IPS-18a (cell line): ENCODE measurements at regions not wholly inside any gene's neighbourhood (a gene's known extent, or its start where the extent isn't known, plus 50 kb on each side); places are given as distances from the start of the nearest gene placed in this dataset.
"Not testable (repeated sequence)": the region's sequence is repeated elsewhere in the genome, so short reads cannot be mapped to it uniquely, and the experiment has no call there.

Experiments
- H3K27ac ChIP-seq: one replicate; pipeline ENCODE4 v1.5.1; 2013; ENCODE audit warnings: low read length
- H3K27me3 ChIP-seq: one replicate; pipeline ENCODE4 v1.6.1; 2013; ENCODE audit warnings: mild to moderate bottlenecking, low read length; ENCODE audit not compliant: control insufficient read depth, insufficient read depth
- H3K36me3 ChIP-seq: one replicate; pipeline ENCODE4 v1.6.1; 2013; ENCODE audit warnings: low read depth, low read length; ENCODE audit not compliant: control insufficient read depth
- H3K4me1 ChIP-seq: one replicate; pipeline ENCODE4 v1.6.1; 2013; ENCODE audit warnings: low read depth, low read length; ENCODE audit not compliant: control insufficient read depth
- H3K4me3 ChIP-seq: one replicate; pipeline ENCODE4 v1.5.1; 2013; ENCODE audit warnings: low read length
- H3K9ac ChIP-seq: one replicate; pipeline ENCODE4 v1.6.1; 2013; ENCODE audit warnings: mild to moderate bottlenecking, low read length, moderate library complexity
- H3K9me3 ChIP-seq: one replicate; pipeline ENCODE4 v1.6.1; 2013; ENCODE audit warnings: low read depth, low read length; ENCODE audit not compliant: control insufficient read depth

GRCh38 chr10:3925184-3925583 lies 140.2 kb upstream of the KLF6 start:
- H3K4me1 ChIP-seq, result no peaks in the 10 kb centered on the region
- no peak overlapping the region for H3K27ac ChIP-seq
- H3K27me3 ChIP-seq, result no peaks in the 10 kb centered on the region
- no peaks in the 10 kb centered on the region for H3K36me3 ChIP-seq
- H3K4me3 ChIP-seq, result no peak overlapping the region
- H3K9me3 ChIP-seq, result no peaks in the 10 kb centered on the region
- no peak overlapping the region for H3K9ac ChIP-seq

DNA sequence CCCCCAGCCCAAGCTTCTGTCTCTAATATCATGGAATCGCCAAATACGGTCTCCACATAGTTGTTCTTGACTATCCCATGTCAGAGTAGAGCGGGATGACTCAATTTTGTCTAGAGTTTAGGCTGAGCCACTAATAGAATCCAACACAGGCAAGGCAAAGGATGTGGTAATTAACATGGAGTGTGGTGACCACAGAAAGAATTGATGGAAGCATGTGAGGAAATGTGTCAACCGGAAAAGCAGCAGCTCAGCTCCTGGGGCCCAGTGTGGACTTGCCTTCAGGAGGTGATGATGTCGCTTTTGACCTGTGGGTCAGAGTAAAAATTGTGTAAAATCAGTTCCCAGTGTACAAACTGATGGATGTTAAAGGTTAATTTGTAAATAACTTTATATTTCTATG lies 139.3 kb upstream of the KLF6 start:
- H3K27ac ChIP-seq, result no peak overlapping the region

GRCh38 chr10:3923033-3923432 lies 138.0 kb upstream of the KLF6 start:
- peaks cover 6% of the 10 kb centered on the region for H3K4me1 ChIP-seq
- no peaks in the 10 kb centered on the region for H3K9me3 ChIP-seq
- H3K27me3 ChIP-seq, result no peaks in the 10 kb centered on the region
- H3K4me3 ChIP-seq, result no peak overlapping the region
- H3K36me3 ChIP-seq, result no peaks in the 10 kb centered on the region
- H3K9ac ChIP-seq, result no peak overlapping the region
- no peak overlapping the region for H3K27ac ChIP-seq

More for the DNA sequence above, 139.3 kb upstream of the KLF6 start:
- Histone ChIP-seq H3K9ac (no peak overlapping the region), H3K9me3 (no peaks in the 10 kb centered on the region), H3K27me3 (no peaks in the 10 kb centered on the region), H3K4me3 (no peak overlapping the region), H3K4me1 (peaks cover 6% of the 10 kb centered on the region), H3K36me3 (no peaks in the 10 kb centered on the region)

DNA sequence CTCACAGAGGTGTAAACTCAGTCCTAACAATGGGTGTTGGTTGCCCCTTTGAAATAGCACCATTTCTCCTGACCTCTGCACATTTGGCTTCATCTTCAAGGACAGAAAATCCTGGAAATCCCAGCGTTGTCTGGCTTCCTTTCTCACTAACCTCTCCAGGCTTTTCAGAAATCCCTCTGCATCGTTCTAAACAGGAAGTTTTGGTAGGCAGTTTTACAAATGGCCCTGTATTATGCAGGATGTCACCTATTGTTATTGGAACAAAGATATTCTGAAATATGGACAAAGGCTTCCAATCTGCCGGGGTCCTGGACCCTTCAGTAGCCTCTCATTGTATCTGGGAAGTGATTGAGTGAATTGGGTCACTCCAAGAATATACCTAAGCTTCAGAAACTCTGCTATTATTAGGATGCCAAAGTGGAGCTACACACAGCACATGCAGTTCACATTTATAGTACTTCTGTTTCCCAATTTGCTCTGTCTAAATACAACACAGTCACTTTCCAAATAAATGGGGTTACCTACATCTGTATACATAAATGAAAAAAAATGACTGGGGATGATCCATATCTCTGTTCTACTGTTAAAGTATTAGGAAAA lies 134.8 kb upstream of the KLF6 start:
- Histone ChIP-seq H3K27me3 (no peaks in the 10 kb centered on the region), H3K27ac (no peak overlapping the region), H3K9ac (no peak overlapping the region), H3K4me3 (no peak overlapping the region), H3K4me1 (peaks cover 6% of the 10 kb centered on the region), H3K36me3 (no peaks in the 10 kb centered on the region), H3K9me3 (no peaks in the 10 kb centered on the region)

DNA sequence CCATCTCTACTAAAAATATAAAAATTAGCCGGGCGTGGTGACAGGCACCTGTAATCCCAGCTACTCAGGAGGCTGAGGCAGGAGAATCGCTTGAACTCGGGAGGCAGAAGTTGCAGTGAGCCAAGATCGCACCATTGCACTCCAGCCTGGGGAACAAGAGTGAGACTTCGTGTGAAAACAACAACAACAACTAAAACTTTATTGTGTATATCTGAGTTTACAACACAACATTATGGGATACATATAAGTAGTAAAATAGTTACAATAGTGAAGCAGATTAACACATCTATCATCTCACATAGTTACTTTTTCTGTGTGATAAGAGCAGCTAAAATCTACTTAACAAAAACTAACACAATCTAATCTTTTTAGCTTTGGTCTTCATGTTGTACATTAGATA lies 132.4 kb upstream of the KLF6 start:
- H3K27ac ChIP-seq, H3K4me3 ChIP-seq, H3K4me1 ChIP-seq, H3K36me3 ChIP-seq, H3K9me3 ChIP-seq, H3K9ac ChIP-seq, H3K27me3 ChIP-seq: not testable (repeated sequence)

DNA sequence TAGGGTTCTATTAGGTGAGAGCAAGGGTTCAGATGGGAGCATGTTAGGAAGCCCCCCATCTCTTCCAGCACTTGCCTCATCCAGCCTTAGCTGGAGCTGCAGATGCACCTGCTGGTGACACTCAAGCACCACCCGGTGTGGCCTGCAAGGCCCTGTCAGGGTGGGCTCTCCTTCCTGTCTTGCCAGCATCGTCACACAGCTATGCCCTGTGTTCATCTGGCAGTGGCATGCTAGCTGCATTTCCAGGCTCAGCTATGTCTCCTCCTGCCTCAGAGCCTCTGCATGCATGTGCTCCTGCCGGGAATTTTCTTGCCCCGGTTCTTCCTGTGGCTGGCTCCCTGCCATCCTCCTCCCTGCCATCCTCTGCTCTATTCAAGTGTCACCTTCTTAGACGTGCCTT lies 129.7 kb upstream of the KLF6 start:
- no peaks in the 10 kb centered on the region for H3K9me3 ChIP-seq
- H3K36me3 ChIP-seq, result no peaks in the 10 kb centered on the region
- H3K4me1 ChIP-seq, result peaks cover 4% of the 10 kb centered on the region
- no peak overlapping the region for H3K4me3 ChIP-seq
- no peak overlapping the region for H3K9ac ChIP-seq
- no peak overlapping the region for H3K27ac ChIP-seq
- no peaks in the 10 kb centered on the region for H3K27me3 ChIP-seq

DNA sequence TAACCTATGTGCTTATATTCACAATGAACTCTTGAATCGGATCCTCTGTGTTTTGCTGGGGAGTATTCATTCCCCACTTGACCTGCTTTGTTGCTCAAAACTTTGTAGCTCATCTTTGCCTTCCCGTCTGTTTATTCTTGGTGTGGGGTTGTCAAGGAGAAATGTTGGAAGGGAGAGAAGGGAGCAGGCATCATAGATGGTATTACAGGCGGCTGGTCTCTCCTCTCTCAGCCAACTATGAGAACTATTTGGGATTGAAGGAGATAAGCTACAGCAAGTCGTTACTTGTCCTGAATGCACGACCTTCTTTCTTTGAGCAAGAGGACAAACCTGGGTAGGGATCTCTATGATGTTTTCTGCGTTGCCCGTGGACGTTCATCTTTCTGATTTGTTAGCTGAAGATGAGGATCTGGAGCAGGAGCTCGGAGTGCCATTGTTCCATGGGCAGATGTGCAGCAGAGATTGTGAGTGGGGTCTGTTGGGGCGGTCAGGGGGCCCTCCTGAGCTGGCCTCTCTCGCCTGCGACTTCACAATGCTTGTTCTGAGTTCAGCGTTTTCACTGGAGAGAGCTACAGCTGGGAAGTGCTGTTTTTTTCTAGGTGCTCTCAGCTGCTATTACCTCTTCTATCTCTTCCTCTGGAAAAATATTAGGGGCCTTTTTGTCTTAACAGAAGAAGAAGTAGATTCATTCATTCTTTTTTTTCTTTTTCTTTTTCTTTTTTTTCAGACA lies 126.9 kb upstream of the KLF6 start:
- no peak overlapping the region for H3K27ac ChIP-seq
- H3K9ac ChIP-seq, result no peak overlapping the region
- H3K36me3 ChIP-seq, result no peaks in the 10 kb centered on the region
- no peaks in the 10 kb centered on the region for H3K9me3 ChIP-seq
- no peaks in the 10 kb centered on the region for H3K4me1 ChIP-seq
- H3K4me3 ChIP-seq, result no peak overlapping the region
- no peaks in the 10 kb centered on the region for H3K27me3 ChIP-seq

DNA sequence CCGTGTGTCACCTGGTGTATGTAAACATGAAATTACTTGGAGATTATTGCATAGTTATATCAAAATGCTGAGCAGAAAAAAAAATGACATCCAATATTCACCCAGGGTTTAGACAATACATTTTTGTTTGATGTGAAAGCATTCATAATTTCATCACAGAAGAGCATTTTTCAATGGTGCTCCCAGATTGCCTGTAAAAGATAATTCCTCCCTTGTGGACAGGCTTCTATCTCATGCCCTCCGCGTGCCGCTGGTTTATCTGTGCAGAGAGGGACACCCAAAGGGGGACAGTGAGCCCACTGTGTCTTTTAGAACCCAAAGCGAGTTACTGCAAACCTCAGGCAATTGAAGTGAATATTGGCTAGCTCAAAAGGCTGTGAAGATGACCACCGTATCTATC lies 126.2 kb upstream of the KLF6 start:
- Histone ChIP-seq H3K9ac (no peak overlapping the region), H3K27me3 (no peaks in the 10 kb centered on the region), H3K36me3 (no peaks in the 10 kb centered on the region), H3K4me1 (no peaks in the 10 kb centered on the region), H3K4me3 (no peak overlapping the region), H3K27ac (no peak overlapping the region), H3K9me3 (no peaks in the 10 kb centered on the region)

GRCh38 chr10:3909339-3909738 lies 124.3 kb upstream of the KLF6 start:
- Histone ChIP-seq H3K9ac (no peak overlapping the region), H3K9me3 (no peaks in the 10 kb centered on the region), H3K36me3 (no peaks in the 10 kb centered on the region), H3K4me3 (no peak overlapping the region), H3K27ac (no peak overlapping the region), H3K4me1 (no peaks in the 10 kb centered on the region), H3K27me3 (no peaks in the 10 kb centered on the region)

- no peak overlapping the region for H3K9ac ChIP-seq
- no peaks in the 10 kb centered on the region for H3K4me1 ChIP-seq
- H3K36me3 ChIP-seq, result no peaks in the 10 kb centered on the region
- H3K27ac ChIP-seq, result no peak overlapping the region
- H3K9me3 ChIP-seq, result no peaks in the 10 kb centered on the region
- H3K27me3 ChIP-seq, result no peaks in the 10 kb centered on the region
- no peak overlapping the region for H3K4me3 ChIP-seq
Observed at GRCh38 chr10:3908183-3908582, 123.2 kb upstream of the KLF6 start.

GRCh38 chr10:3907514-3907913 lies 122.5 kb upstream of the KLF6 start:
- H3K9ac ChIP-seq, result no peak overlapping the region
- H3K27ac ChIP-seq, result no peak overlapping the region
- H3K4me3 ChIP-seq, result no peak overlapping the region
- H3K4me1 ChIP-seq, result no peaks in the 10 kb centered on the region
- no peaks in the 10 kb centered on the region for H3K27me3 ChIP-seq
- no peaks in the 10 kb centered on the region for H3K36me3 ChIP-seq
- no peaks in the 10 kb centered on the region for H3K9me3 ChIP-seq

DNA sequence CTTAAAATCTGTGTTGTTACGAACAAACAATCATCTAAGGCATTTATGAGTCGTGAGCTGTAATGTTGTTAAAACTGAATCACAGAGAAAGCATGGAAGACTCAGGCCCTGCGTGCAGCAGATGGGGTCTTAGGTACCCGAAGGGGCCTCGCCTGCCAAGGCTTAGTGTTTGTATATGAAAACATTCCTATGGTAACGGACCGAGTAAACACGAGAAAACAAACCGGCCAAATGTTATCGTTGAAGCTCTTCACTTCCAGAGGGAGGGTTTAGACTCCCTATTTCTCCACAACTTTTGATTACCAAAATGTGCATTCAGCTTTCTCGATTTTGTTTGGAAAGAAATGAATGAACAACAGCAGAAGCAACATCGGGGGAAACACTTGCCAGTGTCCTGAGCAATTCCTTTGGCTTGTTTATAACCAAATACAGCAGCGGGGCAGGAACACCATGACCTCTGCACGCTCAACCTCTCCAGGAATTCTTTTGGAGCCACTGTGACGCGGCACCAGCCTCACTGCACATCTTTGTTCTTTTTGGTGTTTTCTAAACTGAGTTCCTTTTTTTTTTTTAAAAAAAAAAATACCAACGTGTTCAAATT lies 121.6 kb upstream of the KLF6 start:
- no peaks in the 10 kb centered on the region for H3K27me3 ChIP-seq
- H3K4me3 ChIP-seq, result no peak overlapping the region
- no peaks in the 10 kb centered on the region for H3K36me3 ChIP-seq
- no peaks in the 10 kb centered on the region for H3K9me3 ChIP-seq
- no peaks in the 10 kb centered on the region for H3K4me1 ChIP-seq
- H3K9ac ChIP-seq, result no peak overlapping the region
- H3K27ac ChIP-seq, result no peak overlapping the region
